ENCODE measurements at regions not wholly inside any gene's neighbourhood (a gene's known extent, or its start where the extent isn't known, plus 50 kb on each side); places are given as distances from the start of the nearest gene placed in this dataset.

DNA sequence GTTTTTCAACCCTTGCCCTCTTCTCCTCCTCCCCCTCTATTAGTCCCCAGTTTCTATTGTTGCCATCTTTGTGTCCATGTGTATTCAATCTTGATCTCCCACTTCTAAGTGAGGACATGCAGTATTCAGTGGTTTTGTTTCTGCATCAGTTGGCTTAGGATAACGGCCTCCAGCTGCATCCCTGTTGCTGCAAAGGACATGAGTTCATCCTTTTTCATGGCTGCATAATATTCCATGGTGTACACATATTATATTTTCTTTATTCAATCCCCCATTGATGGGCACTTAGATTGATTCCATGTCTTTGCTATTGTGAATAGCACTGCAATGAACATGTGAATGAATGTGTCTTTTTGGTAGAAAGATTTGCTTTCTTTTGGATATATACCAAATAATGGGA is 190.4 kb upstream of the LYZL1 start:
- no peak for TF ChIP-seq YY1 (IDR thresholded peaks at IDR 0.05; ENCODE audit: insufficient read depth, insufficient read length)
- no peak for TF ChIP-seq ZNF274 (IDR thresholded peaks at IDR 0.05; ENCODE audit: low read depth, low read length)
- no peak for TF ChIP-seq SUZ12 (IDR thresholded peaks at IDR 0.05; ENCODE audit: extremely low read depth, insufficient read depth, insufficient read length)
